Stimulated activated CD8-positive, alpha-beta memory T cell treated with anti-CD3 and anti-CD28 coated beads, Interleukin-2, amount 100 ng/mL, for 48 hours (primary cell): ENCODE measurements at regions not wholly inside any gene's neighbourhood (a gene's known extent, or its start where the extent isn't known, plus 50 kb on each side); places are given as distances from the start of the nearest gene placed in this dataset.

ENCODE experiments used
- DNase-seq, 2 donors: peaks; one replicate each; pipeline ENCODE4 v3.0.0-alpha.2; 2020; ENCODE audit warnings: low read depth in 2 of 2

- no peak for DNase-seq
Observed at GRCh38 chr12:41888285-41888684, 256.4 kb downstream of the GXYLT1 start.

GRCh38 chr12:41881891-41882805, 262.5 kb downstream of the GXYLT1 start:
- no peak for DNase-seq

- DNase-seq = no peak
Observed at GRCh38 chr12:41869432-41869831, 275.2 kb downstream of the GXYLT1 start.

GRCh38 chr12:41866878-41867430, 277.7 kb downstream of the GXYLT1 start:
- DNase-seq = no peak

GRCh38 chr12:41856228-41856627, 288.4 kb downstream of the GXYLT1 start:
- DNase-seq = no peak

- DNase-seq = no peak
Observed at GRCh38 chr12:41850046-41850445, 294.6 kb downstream of the GXYLT1 start.

GRCh38 chr12:41846718-41847117, 298.0 kb downstream of the GXYLT1 start:
- no peak for DNase-seq

GRCh38 chr12:41836416-41836815, 308.3 kb downstream of the GXYLT1 start:
- DNase-seq = no peak

GRCh38 chr12:41835556-41835955, 309.1 kb downstream of the GXYLT1 start:
- no peak for DNase-seq

GRCh38 chr12:41819948-41820347, 324.7 kb downstream of the GXYLT1 start:
- DNase-seq = no peak

GRCh38 chr12:41804026-41804425, 340.6 kb downstream of the GXYLT1 start:
- no peak for DNase-seq

GRCh38 chr12:41802803-41803202, 341.9 kb downstream of the GXYLT1 start:
- DNase-seq = no peak

GRCh38 chr12:41801261-41801660, 343.4 kb downstream of the GXYLT1 start:
- no peak for DNase-seq

GRCh38 chr12:41799671-41800070, 345.0 kb downstream of the GXYLT1 start:
- no peak for DNase-seq

GRCh38 chr12:41795910-41796309, 348.8 kb downstream of the GXYLT1 start:
- no peak for DNase-seq

GRCh38 chr12:41795051-41795600, 349.5 kb downstream of the GXYLT1 start:
- DNase-seq = no peak

GRCh38 chr12:41794336-41794735, 350.3 kb downstream of the GXYLT1 start:
- DNase-seq = no peak

GRCh38 chr12:41784957-41785356, 359.7 kb downstream of the GXYLT1 start:
- no peak for DNase-seq

GRCh38 chr12:41778934-41779333, 365.7 kb downstream of the GXYLT1 start:
- no peak for DNase-seq

GRCh38 chr12:41777064-41777790, 367.4 kb downstream of the GXYLT1 start:
- no peak for DNase-seq

GRCh38 chr12:41772478-41772877, 372.2 kb downstream of the GXYLT1 start:
- DNase-seq = no peak

- DNase-seq = no peak
Observed at GRCh38 chr12:41769810-41770209, 374.9 kb downstream of the GXYLT1 start.
